ENCODE measurements at regions not wholly inside any gene's neighbourhood (a gene's known extent, or its start where the extent isn't known, plus 50 kb on each side); places are given as distances from the start of the nearest gene placed in this dataset.

DNA sequence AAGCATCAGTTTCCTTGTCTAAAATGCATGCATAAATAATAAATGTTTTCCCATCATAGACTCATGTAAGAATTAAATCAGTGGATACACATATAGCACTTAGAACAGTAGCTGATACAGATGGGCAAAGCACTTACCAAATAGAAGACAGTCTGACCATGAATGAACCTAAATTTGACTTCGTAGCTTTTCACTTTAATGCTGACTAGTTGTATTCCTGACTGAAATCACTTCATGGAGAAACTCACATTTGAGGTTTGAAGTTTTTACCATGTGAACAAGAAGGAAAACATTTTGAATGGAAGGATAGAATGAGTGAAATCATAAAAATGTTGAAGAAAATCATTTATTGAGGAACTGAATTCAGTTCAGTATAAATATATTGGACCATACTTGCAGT is 68.8 kb upstream of the TMCO5A start:
- no peak overlapping the region for H3K27ac Mint-ChIP-seq (ENCODE audit: low read depth, unreplicated experiment)
- H3K4me3 Mint-ChIP-seq (ENCODE audit: unreplicated experiment), result no peak overlapping the region
- no peak for DNase-seq (ENCODE audit: unreplicated experiment)
- ChIA-PET CTCF (interaction anchor here (0.6 to 0.7 kb wide), 2 partner anchors 26 kb away, joined by 3 read pairs; no protein-coding TSS in a partner anchor), POLR2A (no interaction called here)
- no peaks in the 10 kb centered on the region for H3K36me3 Mint-ChIP-seq (ENCODE audit: insufficient read depth, unreplicated experiment)
- H3K4me1 Mint-ChIP-seq (ENCODE audit: insufficient read depth, unreplicated experiment), result no peaks in the 10 kb centered on the region
- intact Hi-C loops (cut with micrococcal nuclease), result no loop called here
- TF ChIP-seq, protein P1, sequence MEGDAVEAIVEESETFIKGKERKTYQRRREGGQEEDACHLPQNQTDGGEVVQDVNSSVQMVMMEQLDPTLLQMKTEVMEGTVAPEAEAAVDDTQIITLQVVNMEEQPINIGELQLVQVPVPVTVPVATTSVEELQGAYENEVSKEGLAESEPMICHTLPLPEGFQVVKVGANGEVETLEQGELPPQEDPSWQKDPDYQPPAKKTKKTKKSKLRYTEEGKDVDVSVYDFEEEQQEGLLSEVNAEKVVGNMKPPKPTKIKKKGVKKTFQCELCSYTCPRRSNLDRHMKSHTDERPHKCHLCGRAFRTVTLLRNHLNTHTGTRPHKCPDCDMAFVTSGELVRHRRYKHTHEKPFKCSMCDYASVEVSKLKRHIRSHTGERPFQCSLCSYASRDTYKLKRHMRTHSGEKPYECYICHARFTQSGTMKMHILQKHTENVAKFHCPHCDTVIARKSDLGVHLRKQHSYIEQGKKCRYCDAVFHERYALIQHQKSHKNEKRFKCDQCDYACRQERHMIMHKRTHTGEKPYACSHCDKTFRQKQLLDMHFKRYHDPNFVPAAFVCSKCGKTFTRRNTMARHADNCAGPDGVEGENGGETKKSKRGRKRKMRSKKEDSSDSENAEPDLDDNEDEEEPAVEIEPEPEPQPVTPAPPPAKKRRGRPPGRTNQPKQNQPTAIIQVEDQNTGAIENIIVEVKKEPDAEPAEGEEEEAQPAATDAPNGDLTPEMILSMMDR (IDR thresholded peaks at IDR 0.05; ENCODE audit: unreplicated experiment), result no peak
- peaks cover 51% of the 10 kb centered on the region for H3K27me3 Mint-ChIP-seq (ENCODE audit: insufficient read depth, unreplicated experiment)
- H3K9me3 Mint-ChIP-seq (ENCODE audit: unreplicated experiment), result peaks cover 9% of the 10 kb centered on the region
- no TSS peak for BruUV-seq (replicated peaks)

DNA sequence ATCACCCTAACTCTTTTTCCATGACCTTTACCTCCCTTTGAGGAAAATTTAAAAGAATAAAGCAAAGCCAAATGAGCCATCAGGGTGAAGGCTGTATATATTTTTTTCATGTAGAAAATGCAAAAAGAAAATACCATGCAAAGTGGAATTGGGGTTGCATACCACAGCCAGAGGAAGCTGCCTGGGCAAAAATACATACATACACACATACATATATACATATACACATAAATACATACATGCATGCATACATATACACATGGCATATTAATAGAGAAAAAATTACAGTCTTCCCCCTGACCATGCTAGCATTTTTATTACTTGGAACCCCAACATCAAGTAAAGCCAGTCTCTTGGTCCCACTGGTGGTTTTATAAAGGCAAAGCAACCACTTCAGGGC is 63.7 kb upstream of the TMCO5A start:
- no peak for DNase-seq (ENCODE audit: unreplicated experiment)
- TF ChIP-seq, protein P1 (IDR thresholded peaks at IDR 0.05; ENCODE audit: unreplicated experiment), result no peak
- no peaks in the 10 kb centered on the region for H3K36me3 Mint-ChIP-seq (ENCODE audit: insufficient read depth, unreplicated experiment)
- no peak overlapping the region for H3K4me3 Mint-ChIP-seq (ENCODE audit: unreplicated experiment)
- BruUV-seq (replicated peaks), result no TSS peak
- no peak overlapping the region for H3K27ac Mint-ChIP-seq (ENCODE audit: low read depth, unreplicated experiment)
- intact Hi-C loops (cut with micrococcal nuclease), result no loop called here
- H3K4me1 Mint-ChIP-seq (ENCODE audit: insufficient read depth, unreplicated experiment), result no peaks in the 10 kb centered on the region
- POLR2A ChIA-PET, result no interaction called here
- CTCF ChIA-PET, result interaction anchor here (0.9 to 3.9 kb wide), 3 partner anchors 10 to 104 kb away, joined by 3 to 20 read pairs (median 4); no protein-coding TSS in a partner anchor
- H3K27me3 Mint-ChIP-seq (ENCODE audit: insufficient read depth, unreplicated experiment), result peaks cover 92% of the 10 kb centered on the region
- no peaks in the 10 kb centered on the region for H3K9me3 Mint-ChIP-seq (ENCODE audit: unreplicated experiment)

DNA sequence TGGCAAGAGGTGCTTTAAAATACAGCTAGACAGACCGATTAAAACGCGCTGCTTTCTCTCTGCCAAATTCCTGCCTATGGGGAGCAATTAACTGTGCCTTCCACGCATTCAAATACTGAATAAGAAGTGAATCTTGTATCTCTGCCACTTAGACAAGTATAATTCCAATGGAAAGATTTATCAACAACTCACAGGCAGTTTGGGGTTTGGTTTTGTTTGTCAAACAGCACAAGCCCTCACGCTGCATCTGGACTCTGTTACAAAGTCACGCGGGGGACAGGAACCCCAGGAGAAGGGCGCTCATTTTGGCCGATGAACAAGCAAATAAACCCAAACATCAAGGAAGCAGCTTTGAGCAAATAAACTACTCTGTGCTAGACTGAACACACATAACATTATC is 61.8 kb upstream of the TMCO5A start:
- CTCF ChIA-PET, result interaction anchor here (0.8 to 3.9 kb wide), 3 partner anchors 8 to 19 kb away, joined by 3 to 20 read pairs (median 3); no protein-coding TSS in a partner anchor
- TF ChIP-seq, protein P1 (IDR thresholded peaks at IDR 0.05; ENCODE audit: unreplicated experiment), result no peak
- no peak overlapping the region for H3K4me3 Mint-ChIP-seq (ENCODE audit: unreplicated experiment)
- no peaks in the 10 kb centered on the region for H3K9me3 Mint-ChIP-seq (ENCODE audit: unreplicated experiment)
- DNase-seq (ENCODE audit: unreplicated experiment), result no peak
- no peak overlapping the region for H3K27ac Mint-ChIP-seq (ENCODE audit: low read depth, unreplicated experiment)
- peaks cover 94% of the 10 kb centered on the region for H3K27me3 Mint-ChIP-seq (ENCODE audit: insufficient read depth, unreplicated experiment)
- no peaks in the 10 kb centered on the region for H3K36me3 Mint-ChIP-seq (ENCODE audit: insufficient read depth, unreplicated experiment)
- intact Hi-C loops (cut with micrococcal nuclease), result no loop called here
- peaks cover 7% of the 10 kb centered on the region for H3K4me1 Mint-ChIP-seq (ENCODE audit: insufficient read depth, unreplicated experiment)
- no TSS peak for BruUV-seq (replicated peaks)
- POLR2A ChIA-PET, result interaction anchor here (0.7 kb wide), 1 partner anchor 921 kb away, joined by 4 read pairs; no protein-coding TSS in a partner anchor

DNA sequence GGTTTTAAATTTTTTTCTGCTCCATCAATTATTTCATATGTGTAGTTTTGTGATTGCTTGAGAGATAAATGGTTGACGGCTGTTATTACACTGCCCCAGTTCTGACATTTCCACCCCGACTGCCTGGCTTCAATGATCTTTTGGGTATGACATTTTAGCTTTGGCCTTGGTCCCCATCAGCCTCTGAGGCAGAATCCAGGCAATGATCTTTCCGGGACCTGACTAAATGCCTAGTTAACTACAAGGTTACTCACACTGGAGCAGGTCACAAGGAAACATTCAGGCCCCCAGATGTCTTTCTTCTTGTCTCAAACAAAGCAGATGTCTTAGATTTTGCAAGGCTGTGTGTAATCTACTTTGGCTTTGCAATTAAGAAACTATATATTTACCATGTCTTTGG is 61.1 kb upstream of the TMCO5A start:
- no peaks in the 10 kb centered on the region for H3K9me3 Mint-ChIP-seq (ENCODE audit: unreplicated experiment)
- CTCF ChIA-PET, result no interaction called here
- POLR2A ChIA-PET, result interaction anchor here (0.6 kb wide), 1 partner anchor 497 kb away, joined by 3 read pairs; no protein-coding TSS in a partner anchor
- no TSS peak for BruUV-seq (replicated peaks)
- H3K27me3 Mint-ChIP-seq (ENCODE audit: insufficient read depth, unreplicated experiment), result peaks cover 94% of the 10 kb centered on the region
- intact Hi-C loops (cut with micrococcal nuclease), result no loop called here
- no peak overlapping the region for H3K4me3 Mint-ChIP-seq (ENCODE audit: unreplicated experiment)
- no peaks in the 10 kb centered on the region for H3K36me3 Mint-ChIP-seq (ENCODE audit: insufficient read depth, unreplicated experiment)
- DNase-seq (ENCODE audit: unreplicated experiment), result no peak
- peaks cover 11% of the 10 kb centered on the region for H3K4me1 Mint-ChIP-seq (ENCODE audit: insufficient read depth, unreplicated experiment)
- TF ChIP-seq, protein P1 (IDR thresholded peaks at IDR 0.05; ENCODE audit: unreplicated experiment), result no peak
- no peak overlapping the region for H3K27ac Mint-ChIP-seq (ENCODE audit: low read depth, unreplicated experiment)
